SU-DHL-6 (cell line): ENCODE measurements at regions not wholly inside any gene's neighbourhood (a gene's known extent, or its start where the extent isn't known, plus 50 kb on each side); places are given as distances from the start of the nearest gene placed in this dataset.

Experiments used
- CTCF ChIP-seq: fragments of 200-600 bp; sonication (generic); IDR thresholded peaks from one replicate; pipeline ENCODE4 v1.5.1; 2017; ENCODE audit warnings: antibody characterized with exemption, mild to moderate bottlenecking, low read length, moderate library complexity; ENCODE audit not compliant: insufficient read depth, poor library complexity, severe bottlenecking
- EZH2phosphoT487 ChIP-seq: fragments of 200-600 bp; sonication (generic), shearing (Covaris generic); conservative IDR thresholded peaks from 2 replicates; pipeline ENCODE4 v1.6.1; 2018; ENCODE audit warnings: mild to moderate bottlenecking, antibody characterized with exemption, low read length, moderate library complexity, mixed read lengths

GRCh38 chr3:113150250-113150649 is 61.1 kb upstream of the BOC start:
- TF ChIP-seq CTCF (no peak), EZH2phosphoT487 (no peak)
